HUES48 (cell line): ENCODE measurements at regions not wholly inside any gene's neighbourhood (a gene's known extent, or its start where the extent isn't known, plus 50 kb on each side); places are given as distances from the start of the nearest gene placed in this dataset.

Experiments used
- H3K27ac ChIP-seq: one replicate; pipeline ENCODE4 v1.7.0; 2013; ENCODE audit warnings: low read depth, low read length, inconsistent platforms
- H3K27me3 ChIP-seq: 2 replicates; pipeline ENCODE4 v1.6.1; 2013; ENCODE audit warnings: mild to moderate bottlenecking, low read length; ENCODE audit not compliant: control insufficient read depth, insufficient read depth
- H3K36me3 ChIP-seq: 2 replicates; pipeline ENCODE4 v1.6.1; 2013; ENCODE audit warnings: low read length; ENCODE audit not compliant: control insufficient read depth, insufficient read depth
- H3K4me1 ChIP-seq: 2 replicates; pipeline ENCODE4 v1.6.1; 2013; ENCODE audit warnings: mild to moderate bottlenecking, low read length; ENCODE audit not compliant: control insufficient read depth, insufficient read depth
- H3K4me3 ChIP-seq: 2 replicates; pipeline ENCODE4 v1.5.1; 2013; ENCODE audit warnings: mild to moderate bottlenecking, low read depth, low read length
- H3K9ac ChIP-seq: 2 replicates; pipeline ENCODE4 v1.6.1; 2013; ENCODE audit warnings: mild to moderate bottlenecking, low read depth, low read length, moderate library complexity
- H3K9me3 ChIP-seq: 2 replicates; pipeline ENCODE4 v1.6.1; 2013; ENCODE audit warnings: low read length; ENCODE audit not compliant: control insufficient read depth, insufficient read depth

- Histone ChIP-seq H3K27ac (no peak overlapping the region), H3K27me3 (no peaks in the 10 kb centered on the region), H3K9ac (no peak overlapping the region), H3K9me3 (no peaks in the 10 kb centered on the region), H3K4me3 (no peak overlapping the region), H3K4me1 (0 out of 2 replicates have a peak, but pooled peaks cover 4% of the 10 kb centered on the region), H3K36me3 (no peaks in the 10 kb centered on the region)
These were observed 55.3 kb upstream of the ID2 start for GRCh38 chr2:8626572-8626971.

- H3K9me3 ChIP-seq: no peaks in the 10 kb centered on the region
- H3K27me3 ChIP-seq: no peaks in the 10 kb centered on the region
- H3K4me1 ChIP-seq: 0 out of 2 replicates have a peak, but pooled peaks cover 4% of the 10 kb centered on the region
- H3K9ac ChIP-seq: no peak overlapping the region
- H3K4me3 ChIP-seq: no peak overlapping the region
- H3K36me3 ChIP-seq: no peaks in the 10 kb centered on the region
- H3K27ac ChIP-seq: no peak overlapping the region
These were observed 54.7 kb upstream of the ID2 start for GRCh38 chr2:8627019-8627691.

- Histone ChIP-seq H3K9ac (no peak overlapping the region), H3K4me3 (no peak overlapping the region), H3K36me3 (no peaks in the 10 kb centered on the region), H3K27ac (no peak overlapping the region), H3K27me3 (no peaks in the 10 kb centered on the region), H3K4me1 (0 out of 2 replicates have a peak, but pooled peaks cover 4% of the 10 kb centered on the region), H3K9me3 (no peaks in the 10 kb centered on the region)
These were observed 54.2 kb upstream of the ID2 start for GRCh38 chr2:8627692-8628085.

- Histone ChIP-seq H3K4me1 (0 out of 2 replicates have a peak, but pooled peaks cover 4% of the 10 kb centered on the region), H3K27me3 (no peaks in the 10 kb centered on the region), H3K9ac (no peak overlapping the region), H3K36me3 (no peaks in the 10 kb centered on the region), H3K27ac (no peak overlapping the region), H3K9me3 (no peaks in the 10 kb centered on the region), H3K4me3 (no peak overlapping the region)
These were observed 53.5 kb upstream of the ID2 start for GRCh38 chr2:8628179-8628865.

GRCh38 chr2:8628866-8629209 is 53.0 kb upstream of the ID2 start:
- Histone ChIP-seq H3K9ac (no peak overlapping the region), H3K27me3 (no peaks in the 10 kb centered on the region), H3K4me3 (no peak overlapping the region), H3K36me3 (no peaks in the 10 kb centered on the region), H3K9me3 (no peaks in the 10 kb centered on the region), H3K27ac (no peak overlapping the region), H3K4me1 (0 out of 2 replicates have a peak, but pooled peaks cover 4% of the 10 kb centered on the region)

- no peak overlapping the region for H3K9ac ChIP-seq
- H3K4me1 ChIP-seq: 0 out of 2 replicates have a peak, but pooled peaks cover 4% of the 10 kb centered on the region
- H3K36me3 ChIP-seq: no peaks in the 10 kb centered on the region
- no peaks in the 10 kb centered on the region; the same call in 1 of the 2 replicates for H3K27me3 ChIP-seq
- H3K9me3 ChIP-seq: no peaks in the 10 kb centered on the region
- no peak overlapping the region for H3K27ac ChIP-seq
- no peak overlapping the region for H3K4me3 ChIP-seq
These were observed 52.5 kb upstream of the ID2 start for GRCh38 chr2:8629402-8629801.

GRCh38 chr2:8630676-8631464 is 51.0 kb upstream of the ID2 start:
- Histone ChIP-seq H3K9me3 (no peaks in the 10 kb centered on the region), H3K27ac (no peak overlapping the region), H3K36me3 (no peaks in the 10 kb centered on the region), H3K4me3 (no peak overlapping the region), H3K4me1 (0 out of 2 replicates have a peak, but pooled peaks cover 5% of the 10 kb centered on the region), H3K27me3 (no peaks in the 10 kb centered on the region; the same call in 1 of the 2 replicates), H3K9ac (no peak overlapping the region)

- Histone ChIP-seq H3K4me3 (no peak overlapping the region), H3K9me3 (no peaks in the 10 kb centered on the region), H3K36me3 (no peaks in the 10 kb centered on the region), H3K27me3 (no peaks in the 10 kb centered on the region; the same call in 1 of the 2 replicates), H3K4me1 (peaks cover 10% of the 10 kb centered on the region), H3K27ac (no peak overlapping the region), H3K9ac (no peak overlapping the region)
These were observed 50.3 kb upstream of the ID2 start for GRCh38 chr2:8631465-8632005.
